Erythroblast (primary cell): ENCODE measurements at regions not wholly inside any gene's neighbourhood (a gene's known extent, or its start where the extent isn't known, plus 50 kb on each side); places are given as distances from the start of the nearest gene placed in this dataset.

Experiments
- GATA1 ChIP-seq: IDR thresholded peaks from 2 replicates; pipeline ENCODE4 v1.6.1; 2011; ENCODE audit warnings: low read depth, mild to moderate bottlenecking, control low read depth, low read length, moderate library complexity
- POLR2A ChIP-seq: IDR thresholded peaks from 2 replicates; pipeline ENCODE4 v1.6.1; 2011; ENCODE audit warnings: mild to moderate bottlenecking, low read length

DNA sequence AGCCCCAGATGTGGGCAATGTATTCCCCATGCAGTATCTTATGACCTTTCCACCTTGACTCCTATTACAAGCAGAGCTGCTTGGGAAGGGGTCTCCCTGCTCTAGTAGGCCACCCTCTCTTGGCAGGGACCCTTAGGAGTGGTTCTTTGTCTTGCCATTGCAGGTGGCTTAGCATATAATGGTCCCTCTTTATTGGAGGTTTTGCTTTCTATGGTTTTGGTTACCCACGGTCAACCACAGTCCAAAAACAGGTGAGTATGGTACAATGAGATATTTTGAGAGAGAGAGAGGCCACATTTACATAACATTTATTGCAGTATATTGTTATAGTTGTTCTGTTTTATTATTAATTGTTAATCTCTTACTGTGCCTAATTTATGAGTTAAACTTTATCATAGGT, 472.8 kb upstream of the ASIC2 start:
- TF ChIP-seq POLR2A (no peak), GATA1 (no peak)
